GM23338 (cell line): ENCODE measurements at regions not wholly inside any gene's neighbourhood (a gene's known extent, or its start where the extent isn't known, plus 50 kb on each side); places are given as distances from the start of the nearest gene placed in this dataset.

ENCODE experiments used
- ATAC-seq: fragments of 200-7000 bp; cut with Tn5 transposase; 3 replicates; pipeline ENCODE4 v1.9.1; 2020
- DNase-seq: peaks from one replicate; pipeline ENCODE4 v3.0.0-alpha.2; 2015; ENCODE audit warnings: low spot score
- H2AFZ ChIP-seq: fragments of 200-600 bp; sonication (generic); 2 replicates; pipeline ENCODE4 v1.8.0; 2016; ENCODE audit warnings: antibody characterized with exemption, mild to moderate bottlenecking, moderate library complexity
- H3F3A ChIP-seq: fragments of 200-600 bp; sonication (generic); replicated peaks from 2 replicates; pipeline ENCODE4 v1.8.0; 2017; ENCODE audit warnings: antibody characterized with exemption, mixed run types, low read depth
- H3K27ac ChIP-seq: fragments of 200-600 bp; sonication (generic); 2 replicates; pipeline ENCODE4 v1.6.1; 2016; ENCODE audit warnings: low read depth
- H3K27me3 ChIP-seq: fragments of 200-600 bp; sonication (generic); 2 replicates; pipeline ENCODE4 v1.8.0; 2016; ENCODE audit warnings: mild to moderate bottlenecking, mixed run types, moderate library complexity; ENCODE audit not compliant: insufficient read depth
- H3K36me3 ChIP-seq: fragments of 200-600 bp; sonication (generic); 2 replicates; pipeline ENCODE4 v1.8.0; 2016; ENCODE audit warnings: mild to moderate bottlenecking; ENCODE audit not compliant: insufficient read depth
- H3K4me1 ChIP-seq: fragments of 200-600 bp; sonication (generic); 2 replicates; pipeline ENCODE4 v1.8.0; 2016; ENCODE audit warnings: mild to moderate bottlenecking, moderate library complexity; ENCODE audit not compliant: insufficient read depth
- H3K4me2 ChIP-seq: fragments of 200-600 bp; sonication (generic); 2 replicates; pipeline ENCODE4 v1.7.1; 2017; ENCODE audit warnings: mixed run types
- H3K4me3 ChIP-seq: fragments of 200-600 bp; sonication (generic); 2 replicates; pipeline ENCODE4 v1.6.1; 2016; ENCODE audit warnings: mixed run types
- H3K79me2 ChIP-seq: fragments of 200-600 bp; sonication (generic); replicated peaks from 2 replicates; pipeline ENCODE4 v1.8.0; 2017; ENCODE audit warnings: mild to moderate bottlenecking; ENCODE audit not compliant: insufficient read depth
- H3K9me2 ChIP-seq: fragments of 200-600 bp; sonication (generic); 2 replicates; pipeline ENCODE4 v1.8.0; 2017; ENCODE audit not compliant: insufficient read depth
- H4K20me1 ChIP-seq: fragments of 200-600 bp; sonication (generic); replicated peaks from 2 replicates; pipeline ENCODE4 v1.8.0; 2017; ENCODE audit warnings: mild to moderate bottlenecking; ENCODE audit not compliant: insufficient read depth
- H3K27ac Mint-ChIP-seq: 2 replicates; pipeline ENCODE4 v1.8.0; 2020; ENCODE audit warnings: inconsistent platforms, mild to moderate bottlenecking, moderate library complexity, mixed read lengths
- H3K27me3 Mint-ChIP-seq: 3 replicates; pipeline ENCODE4 v1.8.0; 2022; ENCODE audit warnings: low read depth, mild to moderate bottlenecking, moderate library complexity, mixed read lengths, inconsistent platforms; ENCODE audit not compliant: insufficient read depth, poor library complexity
- H3K36me3 Mint-ChIP-seq: 3 replicates; pipeline ENCODE4 v1.8.0; 2021; ENCODE audit warnings: low read depth, mild to moderate bottlenecking, inconsistent platforms, moderate library complexity, mixed read lengths
- H3K4me1 Mint-ChIP-seq: 3 replicates; pipeline ENCODE4 v1.8.0; 2020; ENCODE audit warnings: mild to moderate bottlenecking, inconsistent platforms, mixed read lengths
- H3K4me3 Mint-ChIP-seq: 3 replicates; pipeline ENCODE4 v1.8.0; 2021; ENCODE audit warnings: moderate library complexity, mild to moderate bottlenecking, inconsistent platforms, mixed read lengths
- H3K9me3 Mint-ChIP-seq: 3 replicates; pipeline ENCODE4 v1.8.0; 2020; ENCODE audit warnings: moderate library complexity, mild to moderate bottlenecking, inconsistent platforms, mixed read lengths
- ETS1 ChIP-seq: IDR thresholded peaks from 2 replicates; pipeline ENCODE4 v1.6.1; 2016; ENCODE audit warnings: antibody characterized with exemption
- EZH2 ChIP-seq: fragments of 200-600 bp; sonication (generic); IDR thresholded peaks from one replicate; pipeline ENCODE4 v1.8.0; 2017; ENCODE audit warnings: antibody characterized with exemption, mild to moderate bottlenecking, low read depth; ENCODE audit not compliant: unreplicated experiment
- REST ChIP-seq: IDR thresholded peaks from one replicate; pipeline ENCODE4 v1.6.1; 2018; ENCODE audit warnings: antibody characterized with exemption; ENCODE audit not compliant: unreplicated experiment
- STAT1 ChIP-seq: IDR thresholded peaks from one replicate; pipeline ENCODE4 v1.6.1; 2016; ENCODE audit warnings: antibody characterized with exemption; ENCODE audit not compliant: unreplicated experiment
- ZNF462 ChIP-seq: fragments of 250-450 bp; sonication (Bioruptor Pico); IDR thresholded peaks from 2 replicates; pipeline ENCODE4 v1.5.0; 2020; ENCODE audit warnings: mild to moderate bottlenecking, moderate library complexity

- TF ChIP-seq EZH2 (no peak), ZNF462 (CRISPR knock-in tag) (no peak), ETS1 (no peak), STAT1 (no peak), REST (no peak)
- no peak overlapping the region for H3K4me3 ChIP-seq
- peak overlapping the region; percentile 23; the same call in 1 of the 2 replicates for H2AFZ ChIP-seq
- H3K36me3 Mint-ChIP-seq, result no peaks in the 10 kb centered on the region
- H3K27me3 ChIP-seq, result no peaks in the 10 kb centered on the region
- no peaks in the 10 kb centered on the region for H3K36me3 ChIP-seq
- ATAC-seq (peak; percentile 85), DNase-seq (peak; percentile 72)
- H3K79me2 ChIP-seq, result no peaks in the 10 kb centered on the region
- H4K20me1 ChIP-seq, result no peaks in the 10 kb centered on the region
- no peaks in the 10 kb centered on the region for H3K9me2 ChIP-seq
- H3K4me3 Mint-ChIP-seq, result no peak overlapping the region
- 0 out of 2 replicates have a peak, but pooled peaks cover 9% of the 10 kb centered on the region for H3K4me1 ChIP-seq
- peak overlapping the region; percentile 46; the same call in 1 of the 2 replicates for H3K27ac ChIP-seq
- no peaks in the 10 kb centered on the region for H3F3A ChIP-seq
- H3K4me1 Mint-ChIP-seq, result peaks cover 13% of the 10 kb centered on the region
- H3K27ac Mint-ChIP-seq, result peak overlapping the region; percentile 45
- no peaks in the 10 kb centered on the region; the same call in 2 of the 3 replicates for H3K9me3 Mint-ChIP-seq
- no peaks in the 10 kb centered on the region for H3K27me3 Mint-ChIP-seq
- peak overlapping the region; percentile 3; the same call in 1 of the 2 replicates for H3K4me2 ChIP-seq
These were observed 327.1 kb upstream of the CDH19 start for GRCh38 chr18:66931010-66931409.
